T-helper 17 cell (primary cell): ENCODE measurements at regions not wholly inside any gene's neighbourhood (a gene's known extent, or its start where the extent isn't known, plus 50 kb on each side); places are given as distances from the start of the nearest gene placed in this dataset.

Experiments used
- ATAC-seq: fragments of 150-1000 bp; cut with Tn5 transposase; 2 replicates; pipeline ENCODE4 v1.10.0; 2021; ENCODE audit warnings: mild to moderate bottlenecking, moderate library complexity
- DNase-seq, 3 donors: peaks; one replicate each; pipeline versions ENCODE4 v3.0.0 to v3.0.0-alpha.2; 2020 to 2021
- H3K9me3 ChIP-seq: one replicate; pipeline ENCODE4 v1.7.0; 2013; ENCODE audit warnings: low read length, mild to moderate bottlenecking; ENCODE audit not compliant: control insufficient read depth, poor library complexity, severe bottlenecking
- H3K27ac Mint-ChIP-seq: one replicate; pipeline ENCODE4 v1.8.0; 2022; ENCODE audit warnings: mild to moderate bottlenecking, moderate library complexity, mixed read lengths
- H3K27me3 Mint-ChIP-seq: one replicate; pipeline ENCODE4 v1.8.0; 2022; ENCODE audit warnings: mixed read lengths
- H3K36me3 Mint-ChIP-seq: one replicate; pipeline ENCODE4 v1.8.0; 2022; ENCODE audit warnings: low read depth, mixed read lengths
- H3K4me1 Mint-ChIP-seq: one replicate; pipeline ENCODE4 v1.8.0; 2022; ENCODE audit warnings: mild to moderate bottlenecking, mixed read lengths
- H3K4me3 Mint-ChIP-seq: one replicate; pipeline ENCODE4 v1.8.0; 2022; ENCODE audit warnings: mild to moderate bottlenecking, moderate library complexity, mixed read lengths

DNA sequence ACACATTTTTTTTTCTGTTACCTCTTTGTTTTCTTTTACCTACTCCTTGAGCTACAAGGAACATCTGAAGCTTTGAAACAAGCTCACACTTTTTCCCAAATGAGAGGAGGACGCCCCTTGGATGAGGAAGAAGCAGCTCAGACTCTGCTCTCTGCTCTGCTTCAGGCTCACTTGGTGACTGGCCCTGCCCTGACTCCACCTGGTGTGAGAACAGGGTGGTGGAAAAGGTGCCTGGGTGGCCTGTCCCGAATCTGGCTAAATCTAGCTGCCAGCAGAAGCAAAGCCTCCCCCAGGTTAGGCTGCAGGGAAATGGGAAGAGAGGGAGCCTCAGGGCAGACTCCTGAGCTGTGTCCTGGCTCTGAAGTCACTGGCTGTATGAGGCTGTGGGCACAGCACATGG, 68.0 kb upstream of the CEACAM8 start:
- no peak overlapping the region for H3K4me3 Mint-ChIP-seq
- ATAC-seq (no peak), DNase-seq (no peak)
- H3K27ac Mint-ChIP-seq, result no peak overlapping the region
- H3K36me3 Mint-ChIP-seq, result peaks cover 2% of the 10 kb centered on the region
- peaks cover 25% of the 10 kb centered on the region for H3K27me3 Mint-ChIP-seq
- H3K9me3 ChIP-seq, result peaks cover 6% of the 10 kb centered on the region
- no peaks in the 10 kb centered on the region for H3K4me1 Mint-ChIP-seq

DNA sequence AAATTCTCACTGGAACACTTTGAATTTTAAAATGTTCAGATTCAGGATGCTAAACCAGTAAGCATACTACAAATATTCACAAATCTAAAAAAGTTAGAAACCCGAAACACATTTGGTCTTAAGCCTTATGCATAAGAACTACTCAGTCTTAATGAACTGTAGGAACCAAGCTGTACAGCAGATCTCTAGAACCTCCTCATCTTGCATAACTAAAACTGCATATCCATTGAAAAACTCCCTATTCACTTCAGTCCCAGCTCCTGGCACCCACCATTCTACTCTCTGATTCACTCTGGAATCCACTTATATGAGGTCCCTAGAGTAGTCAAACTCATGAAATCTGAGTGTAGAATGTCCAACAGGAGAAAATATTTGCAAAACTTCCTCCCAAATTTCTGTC, 65.6 kb upstream of the CEACAM8 start:
- peaks cover 6% of the 10 kb centered on the region for H3K9me3 ChIP-seq
- ATAC-seq (no peak), DNase-seq (no peak)
- Mint-ChIP-seq H3K27ac (no peak overlapping the region), H3K27me3 (peaks cover 19% of the 10 kb centered on the region), H3K36me3 (peaks cover 2% of the 10 kb centered on the region), H3K4me3 (no peak overlapping the region), H3K4me1 (no peaks in the 10 kb centered on the region)

DNA sequence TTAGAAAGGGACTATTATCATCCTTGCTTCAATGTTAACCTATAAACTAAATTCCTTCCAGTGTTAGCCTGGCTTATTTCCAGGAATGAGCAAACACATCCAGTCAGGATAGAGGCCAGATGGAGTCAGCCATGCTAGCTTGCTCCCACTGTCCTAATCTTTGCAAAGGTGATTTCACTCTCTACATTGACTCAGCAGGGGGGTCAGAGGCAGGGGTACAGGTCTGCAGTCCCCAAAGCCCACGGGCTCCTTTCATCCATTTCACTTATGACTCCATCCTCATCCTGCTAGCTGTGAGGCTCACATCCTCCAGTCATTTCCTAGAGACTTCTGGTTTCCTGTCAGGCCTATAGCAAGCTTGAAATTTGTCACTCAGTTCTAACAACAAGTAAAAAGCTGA, 63.4 kb upstream of the CEACAM8 start:
- no peak for ATAC-seq
- H3K27me3 Mint-ChIP-seq, result peaks cover 33% of the 10 kb centered on the region

DNA sequence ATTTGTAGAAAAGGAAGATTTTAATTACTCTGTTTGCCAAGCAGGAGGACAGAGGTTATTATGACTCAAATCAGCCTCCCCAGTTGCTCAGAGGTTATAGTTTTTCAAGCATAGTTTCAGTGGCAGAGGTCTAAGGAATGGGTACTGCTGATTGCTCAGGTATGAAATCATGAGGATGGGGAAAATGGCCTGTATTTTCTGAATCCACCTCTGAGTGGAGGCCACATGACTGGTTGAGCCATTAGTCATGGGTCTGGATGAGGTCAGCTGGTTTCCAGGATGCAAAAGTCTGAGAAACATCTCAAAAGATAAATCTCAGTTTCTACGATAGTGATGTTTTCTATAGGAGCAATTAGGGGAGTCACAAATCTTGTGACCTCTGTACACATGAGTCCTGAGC, 62.8 kb upstream of the CEACAM8 start:
- DNase-seq, result no peak
- no peak for ATAC-seq

More for the DNA sequence above, 63.4 kb upstream of the CEACAM8 start:
- peaks cover 6% of the 10 kb centered on the region for H3K9me3 ChIP-seq
- peaks cover 2% of the 10 kb centered on the region for H3K36me3 Mint-ChIP-seq
- DNase-seq, result no peak
- no peak overlapping the region for H3K27ac Mint-ChIP-seq
- no peak overlapping the region for H3K4me3 Mint-ChIP-seq
- peaks cover 2% of the 10 kb centered on the region for H3K4me1 Mint-ChIP-seq

DNA sequence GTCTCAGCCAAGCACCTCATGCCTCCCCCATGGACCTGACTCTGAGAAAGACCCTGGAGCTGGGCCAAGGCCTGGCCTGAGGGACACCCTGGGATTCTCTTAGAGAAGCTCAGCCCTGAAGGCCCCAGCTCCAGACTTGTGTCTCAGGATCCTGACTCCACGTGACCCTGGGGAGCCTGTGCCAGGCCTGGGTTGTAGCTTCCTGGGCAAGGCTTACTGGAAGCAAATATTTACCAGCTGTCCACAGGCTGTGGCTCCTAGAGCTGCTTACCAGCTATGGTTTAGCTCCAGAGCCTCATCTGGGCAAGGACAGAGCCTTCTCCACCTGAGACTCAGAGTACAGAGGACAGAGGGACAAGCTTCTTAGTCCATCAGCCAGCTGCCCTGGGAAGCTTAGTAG, 61.0 kb upstream of the CEACAM8 start:
- peaks cover 6% of the 10 kb centered on the region for H3K9me3 ChIP-seq
- ATAC-seq (no peak), DNase-seq (no peak)
- Mint-ChIP-seq H3K4me3 (no peak overlapping the region), H3K36me3 (peaks cover 2% of the 10 kb centered on the region), H3K4me1 (peaks cover 2% of the 10 kb centered on the region), H3K27ac (peak overlapping the region; percentile 14), H3K27me3 (peaks cover 44% of the 10 kb centered on the region)

More for the DNA sequence above, 62.8 kb upstream of the CEACAM8 start:
- H3K4me3 Mint-ChIP-seq, result no peak overlapping the region
- peaks cover 33% of the 10 kb centered on the region for H3K27me3 Mint-ChIP-seq
- peaks cover 2% of the 10 kb centered on the region for H3K36me3 Mint-ChIP-seq
- H3K27ac Mint-ChIP-seq, result no peak overlapping the region
- peaks cover 6% of the 10 kb centered on the region for H3K9me3 ChIP-seq
- peaks cover 2% of the 10 kb centered on the region for H3K4me1 Mint-ChIP-seq

DNA sequence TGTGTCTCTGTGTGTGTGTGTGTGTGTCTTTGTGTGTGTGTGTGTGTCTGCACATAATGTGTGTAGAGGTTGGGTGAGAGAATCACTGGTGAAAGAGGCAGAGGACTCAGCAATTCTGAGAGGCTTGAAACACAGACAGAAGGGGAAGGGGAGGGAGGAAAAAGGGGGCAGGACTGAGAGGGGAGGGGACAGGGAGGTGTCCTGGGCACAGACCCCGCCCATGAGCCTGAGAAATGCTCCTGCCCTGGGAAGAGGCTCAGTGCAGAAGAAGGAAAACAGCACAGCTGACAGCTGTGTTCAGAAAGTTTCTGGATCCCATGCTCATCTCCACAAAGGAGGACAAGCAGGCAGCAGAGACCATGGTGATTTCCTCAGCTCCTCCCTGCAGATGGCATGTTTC, 59.1 kb upstream of the CEACAM8 start:
- Mint-ChIP-seq H3K27ac (no peak overlapping the region), H3K36me3 (peaks cover 2% of the 10 kb centered on the region), H3K4me3 (no peak overlapping the region), H3K4me1 (peaks cover 2% of the 10 kb centered on the region), H3K27me3 (peaks cover 61% of the 10 kb centered on the region)
- DNase-seq (no peak), ATAC-seq (no peak)
- H3K9me3 ChIP-seq, result no peaks in the 10 kb centered on the region

DNA sequence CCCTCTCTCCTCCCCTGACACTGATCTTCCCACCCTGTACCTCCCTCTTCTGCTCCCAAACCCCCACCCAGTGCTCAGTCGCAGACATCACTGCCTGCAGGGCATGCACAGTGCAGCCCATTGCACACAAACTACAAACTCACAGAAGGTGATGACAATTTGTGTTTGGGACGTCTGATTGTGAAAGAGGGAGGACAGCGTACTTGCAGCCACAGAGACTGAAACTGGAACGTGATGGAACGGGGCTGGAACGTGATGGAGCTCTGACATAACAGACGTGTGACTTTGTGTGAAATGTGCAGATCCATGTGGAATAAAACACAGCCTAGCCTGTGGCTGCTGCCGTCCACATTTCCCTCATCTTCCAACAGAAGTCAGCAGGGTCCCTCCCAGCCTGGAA, 57.3 kb upstream of the CEACAM8 start:
- Mint-ChIP-seq H3K27ac (no peak overlapping the region), H3K36me3 (peaks cover 2% of the 10 kb centered on the region), H3K4me1 (peaks cover 2% of the 10 kb centered on the region), H3K27me3 (peaks cover 60% of the 10 kb centered on the region), H3K4me3 (no peak overlapping the region)
- ATAC-seq (no peak), DNase-seq (no peak)
- no peaks in the 10 kb centered on the region for H3K9me3 ChIP-seq
